ENCODE measurements at regions not wholly inside any gene's neighbourhood (a gene's known extent, or its start where the extent isn't known, plus 50 kb on each side); places are given as distances from the start of the nearest gene placed in this dataset.

DNA sequence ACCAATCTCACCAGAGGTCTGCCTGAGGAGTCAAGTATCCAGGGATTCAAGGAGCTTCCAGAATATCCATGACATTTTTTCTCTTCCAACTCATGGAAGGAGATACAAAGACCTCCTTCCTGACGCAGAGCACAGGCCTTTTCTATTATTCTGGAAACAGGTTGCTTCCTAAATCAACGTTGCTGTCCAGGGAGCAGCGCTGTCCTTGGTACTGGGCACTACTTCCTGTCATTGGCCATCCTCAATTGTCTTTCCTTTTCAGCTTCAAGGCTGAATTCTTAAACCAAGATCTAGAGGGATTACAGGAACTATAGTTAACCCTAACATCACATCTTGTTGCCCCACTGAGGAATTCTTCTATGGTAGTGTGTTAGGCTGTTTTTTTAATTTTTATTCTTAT, 50.4 kb upstream of the TBC1D21 start:
- Histone ChIP-seq H3K27me3 (ENCODE audit: control insufficient read depth, insufficient read depth, low read length) (no peaks in the 10 kb centered on the region), H3K27ac (ENCODE audit: low read depth, low read length) (no peak overlapping the region), H3K9me3 (ENCODE audit: control insufficient read depth, insufficient read depth, low read length) (no peaks in the 10 kb centered on the region), H3K36me3 (ENCODE audit: control insufficient read depth, insufficient read depth, low read length) (no peaks in the 10 kb centered on the region), H3K4me1 (ENCODE audit: control insufficient read depth, insufficient read depth, low read length) (peaks cover 9% of the 10 kb centered on the region), H3K4me3 (ENCODE audit: low read depth, low read length) (no peak overlapping the region)
- no peak for DNase-seq (ENCODE audit: low read depth in 4 of 6, low spot score in 6 of 6)
- 26% methylated on average over 3 of the region's 3 CpGs for WGBS (ENCODE audit: insufficient coverage)

Data from spinal cord (tissue), 9 donors.